ENCODE measurements at regions not wholly inside any gene's neighbourhood (a gene's known extent, or its start where the extent isn't known, plus 50 kb on each side); places are given as distances from the start of the nearest gene placed in this dataset.

- no peak overlapping the region for H3K4me3 ChIP-seq (ENCODE audit: low read depth, poor library complexity, severe bottlenecking)
- peak in 1 of 2 donors; percentile 34 for DNase-seq (ENCODE audit: low spot score in 2 of 2)
- intact Hi-C loops (cut with DNase I; ENCODE audit: low total_unique reads) = loop anchor here (10.0 kb wide), 1 partner anchor 1167 kb away; no protein-coding TSS in a partner anchor
- TF ChIP-seq CTCF (IDR thresholded peaks at IDR 0.05) = no peak
- no peak for TF ChIP-seq POLR2A (IDR thresholded peaks at IDR 0.05)
- 63 to 74% methylated on average over 6 of the region's 6 CpGs for WGBS, 2 donors
These were observed 298.5 kb upstream of the FOXF1 start for GRCh38 chr16:86211800-86212199.

GRCh38 chr16:86212706-86213436 is 297.5 kb upstream of the FOXF1 start:
- intact Hi-C loops (cut with DNase I; ENCODE audit: low total_unique reads) = loop anchor here (10.0 kb wide), 1 partner anchor 1168 kb away; no protein-coding TSS in a partner anchor
- DNase-seq (ENCODE audit: low spot score in 2 of 2) = peak in 1 of 2 donors; percentile 46
- 81 to 83% methylated on average over 11 of the region's 11 CpGs for WGBS, 2 donors
- TF ChIP-seq CTCF (IDR thresholded peaks at IDR 0.05) (no peak), POLR2A (IDR thresholded peaks at IDR 0.05) (no peak)
- no peak overlapping the region for H3K4me3 ChIP-seq (ENCODE audit: low read depth, poor library complexity, severe bottlenecking)

GRCh38 chr16:86213437-86214205 is 296.7 kb upstream of the FOXF1 start:
- intact Hi-C loops (cut with DNase I; ENCODE audit: low total_unique reads) = loop anchor here (10.0 kb wide), 1 partner anchor 1169 kb away; no protein-coding TSS in a partner anchor
- WGBS, 2 donors = 71 to 72% methylated on average over 12 of the region's 12 CpGs
- H3K4me3 ChIP-seq (ENCODE audit: low read depth, poor library complexity, severe bottlenecking) = no peak overlapping the region
- peak in 1 of 2 donors; percentile 14 for DNase-seq (ENCODE audit: low spot score in 2 of 2)
- TF ChIP-seq POLR2A (IDR thresholded peaks at IDR 0.05) (no peak), CTCF (IDR thresholded peaks at IDR 0.05) (no peak)

- peak in 1 of 2 donors; percentile 67 for DNase-seq (ENCODE audit: low spot score in 2 of 2)
- no peak overlapping the region for H3K4me3 ChIP-seq (ENCODE audit: low read depth, poor library complexity, severe bottlenecking)
- 55 to 57% methylated on average over 14 of the region's 14 CpGs for WGBS, 2 donors
- intact Hi-C loops (cut with DNase I; ENCODE audit: low total_unique reads) = loop anchor here (10.0 kb wide), 1 partner anchor 1170 kb away; no protein-coding TSS in a partner anchor
- no peak for TF ChIP-seq POLR2A (IDR thresholded peaks at IDR 0.05)
- no peak for TF ChIP-seq CTCF (IDR thresholded peaks at IDR 0.05)
These were observed 295.7 kb upstream of the FOXF1 start for GRCh38 chr16:86214326-86215232.

- H3K4me3 ChIP-seq (ENCODE audit: low read depth, poor library complexity, severe bottlenecking) = no peak overlapping the region
- intact Hi-C loops (cut with DNase I; ENCODE audit: low total_unique reads) = loop anchor here (10.0 kb wide), 1 partner anchor 1171 kb away; no protein-coding TSS in a partner anchor
- TF ChIP-seq POLR2A (IDR thresholded peaks at IDR 0.05) (no peak), CTCF (IDR thresholded peaks at IDR 0.05) (no peak)
- DNase-seq (ENCODE audit: low spot score in 2 of 2) = peak in 1 of 2 donors; percentile 45
- 72 to 82% methylated on average over 13 of the region's 13 CpGs for WGBS, 2 donors
These were observed 294.9 kb upstream of the FOXF1 start for GRCh38 chr16:86215233-86215978.

Data from lower leg skin (tissue), 4 donors.